GM10248 (cell line): ENCODE measurements at regions not wholly inside any gene's neighbourhood (a gene's known extent, or its start where the extent isn't known, plus 50 kb on each side); places are given as distances from the start of the nearest gene placed in this dataset.

Experiments used
- CTCF ChIA-PET: fragments of 300-600 bp; sonication (Branson Sonifier 250); formaldehyde crosslinking; extraction: SDS; loops from one replicate; lab custom pipeline; 2021; ENCODE audit warnings: antibody characterized with exemption; lab: Yijun Ruan, JAX
- POLR2A ChIA-PET: fragments of 350-650 bp; sonication (Branson Sonifier 250); formaldehyde crosslinking; extraction: SDS; loops from one replicate; lab custom pipeline; 2020; ENCODE audit warnings: antibody characterized with exemption; lab: Yijun Ruan, JAX
- DNase-seq: peaks from one replicate; pipeline ENCODE4 v3.0.0; 2012; ENCODE audit errors: extremely low spot score
- TF ChIP-seq, protein P1 (sequence below): IDR thresholded peaks from 2 replicates; pipeline ENCODE4 v1.5.1; 2012; ENCODE audit warnings: mild to moderate bottlenecking, low read depth; ENCODE audit errors: extremely low read depth, missing control alignments, control extremely low read depth

DNA sequence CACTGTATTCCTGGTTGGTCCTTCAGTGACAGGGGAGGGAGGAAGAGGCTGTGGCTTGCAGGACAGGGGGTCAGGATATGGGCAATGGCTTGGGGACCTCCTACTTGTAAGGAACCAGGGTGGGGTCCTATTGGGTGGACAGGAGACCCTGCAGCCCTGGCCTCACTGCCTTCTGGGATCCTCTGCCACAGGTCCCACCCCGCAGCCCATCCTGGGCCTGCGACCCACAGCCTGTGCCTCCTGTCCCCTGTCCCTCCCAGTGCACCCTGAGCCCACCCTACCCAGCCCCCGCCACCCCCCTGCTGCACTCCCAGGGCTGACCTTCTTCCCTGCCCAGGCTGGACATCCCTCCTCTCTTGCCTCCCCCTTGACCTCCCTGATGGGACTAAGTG lies 58.7 kb upstream of the MYL10 start:
- ChIA-PET CTCF (interaction anchor here (1.6 to 3.5 kb wide), 3 partner anchors 127 to 549 kb away, joined by 9 to 11 read pairs (median 9); no protein-coding TSS in a partner anchor), POLR2A (no interaction called here)
- DNase-seq: no peak
- TF ChIP-seq, protein P1, sequence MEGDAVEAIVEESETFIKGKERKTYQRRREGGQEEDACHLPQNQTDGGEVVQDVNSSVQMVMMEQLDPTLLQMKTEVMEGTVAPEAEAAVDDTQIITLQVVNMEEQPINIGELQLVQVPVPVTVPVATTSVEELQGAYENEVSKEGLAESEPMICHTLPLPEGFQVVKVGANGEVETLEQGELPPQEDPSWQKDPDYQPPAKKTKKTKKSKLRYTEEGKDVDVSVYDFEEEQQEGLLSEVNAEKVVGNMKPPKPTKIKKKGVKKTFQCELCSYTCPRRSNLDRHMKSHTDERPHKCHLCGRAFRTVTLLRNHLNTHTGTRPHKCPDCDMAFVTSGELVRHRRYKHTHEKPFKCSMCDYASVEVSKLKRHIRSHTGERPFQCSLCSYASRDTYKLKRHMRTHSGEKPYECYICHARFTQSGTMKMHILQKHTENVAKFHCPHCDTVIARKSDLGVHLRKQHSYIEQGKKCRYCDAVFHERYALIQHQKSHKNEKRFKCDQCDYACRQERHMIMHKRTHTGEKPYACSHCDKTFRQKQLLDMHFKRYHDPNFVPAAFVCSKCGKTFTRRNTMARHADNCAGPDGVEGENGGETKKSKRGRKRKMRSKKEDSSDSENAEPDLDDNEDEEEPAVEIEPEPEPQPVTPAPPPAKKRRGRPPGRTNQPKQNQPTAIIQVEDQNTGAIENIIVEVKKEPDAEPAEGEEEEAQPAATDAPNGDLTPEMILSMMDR: no peak

DNA sequence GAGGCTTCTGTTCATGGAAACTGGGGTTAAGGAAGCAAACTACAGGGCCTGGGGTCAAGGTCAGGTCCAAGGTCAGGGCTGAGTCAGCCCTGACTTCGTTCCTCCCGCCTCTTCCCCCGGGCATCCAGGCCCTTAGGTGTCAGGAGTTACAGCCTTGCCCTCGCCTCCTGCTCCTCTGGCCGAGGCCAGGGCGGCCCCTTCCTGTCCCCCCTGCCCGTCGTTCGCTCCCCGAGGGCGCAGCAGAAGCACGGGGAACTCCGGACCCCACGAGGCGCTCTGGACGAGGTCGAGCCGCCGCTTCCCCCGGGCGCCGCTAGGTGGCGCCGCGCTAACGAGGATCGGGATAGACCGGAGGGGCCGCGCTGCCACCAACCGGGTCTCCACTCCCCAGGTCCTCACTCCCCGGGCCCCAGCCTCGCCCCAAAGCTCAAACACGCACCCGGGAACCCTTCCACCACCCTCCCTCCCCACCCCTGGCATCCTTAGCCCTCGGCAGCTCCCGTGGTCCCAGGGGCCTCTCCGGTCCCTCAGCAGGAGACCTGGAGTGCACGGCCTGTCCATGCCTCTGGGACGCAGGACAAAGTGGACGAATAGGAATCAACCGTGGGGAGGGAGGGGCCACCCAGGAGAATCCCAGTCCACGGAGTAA lies 59.2 kb upstream of the MYL10 start:
- ChIA-PET CTCF (interaction anchor here (0.9 to 3.5 kb wide), 11 partner anchors 15 to 580 kb away, joined by 3 to 11 read pairs (median 3); no protein-coding TSS in a partner anchor), POLR2A (no interaction called here)
- peak; percentile 92 for DNase-seq
- TF ChIP-seq, protein P1: peak; percentile 91

DNA sequence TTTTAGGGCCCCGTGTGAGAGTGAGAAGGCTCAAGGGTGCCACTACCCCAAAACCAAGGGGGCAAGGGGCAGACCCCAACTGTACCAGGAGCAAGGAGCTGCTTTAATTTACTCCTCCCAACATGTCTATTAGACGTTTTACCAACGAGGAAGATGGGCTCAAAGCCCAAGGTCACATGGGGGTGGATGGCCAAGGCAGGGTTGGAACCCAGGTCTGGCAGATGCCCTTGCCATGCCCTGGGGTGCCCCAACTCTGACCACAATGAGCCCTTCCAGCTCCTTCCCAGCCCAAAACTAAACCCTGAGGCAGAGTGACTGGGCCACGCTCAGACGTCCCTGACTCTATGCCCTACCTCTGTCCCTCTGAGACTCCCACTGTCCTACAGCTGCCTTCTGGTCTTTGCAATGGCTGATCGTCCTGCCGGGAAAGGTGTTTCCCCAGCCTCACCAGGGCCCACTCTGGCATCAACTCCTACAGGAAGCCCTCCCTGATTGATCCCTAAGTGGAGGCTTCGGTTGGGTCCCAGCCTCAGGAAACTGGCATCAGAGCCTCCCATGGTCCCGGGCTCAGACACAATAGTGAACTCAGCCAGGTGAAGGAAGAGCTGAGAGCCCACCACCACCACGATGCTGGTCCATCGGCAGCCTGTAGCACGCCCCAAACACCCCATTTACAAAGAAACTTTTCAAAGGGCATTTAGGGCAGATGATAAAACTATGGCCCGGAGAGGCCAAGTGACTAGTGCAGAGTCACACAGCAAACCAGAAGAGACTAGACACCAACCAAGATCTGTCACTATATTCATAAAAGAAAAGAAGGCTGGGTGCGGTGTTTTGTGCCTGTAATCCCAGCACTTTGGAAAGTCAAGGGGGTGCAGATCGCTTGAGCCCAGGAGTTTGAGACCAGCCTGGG lies 60.2 kb upstream of the MYL10 start:
- TF ChIP-seq, protein P1: no peak
- ChIA-PET POLR2A (no interaction called here), CTCF (interaction anchor here (0.9 to 2.8 kb wide), 14 partner anchors 12 to 583 kb away, joined by 3 to 11 read pairs (median 3); no protein-coding TSS in a partner anchor)
- DNase-seq: no peak

DNA sequence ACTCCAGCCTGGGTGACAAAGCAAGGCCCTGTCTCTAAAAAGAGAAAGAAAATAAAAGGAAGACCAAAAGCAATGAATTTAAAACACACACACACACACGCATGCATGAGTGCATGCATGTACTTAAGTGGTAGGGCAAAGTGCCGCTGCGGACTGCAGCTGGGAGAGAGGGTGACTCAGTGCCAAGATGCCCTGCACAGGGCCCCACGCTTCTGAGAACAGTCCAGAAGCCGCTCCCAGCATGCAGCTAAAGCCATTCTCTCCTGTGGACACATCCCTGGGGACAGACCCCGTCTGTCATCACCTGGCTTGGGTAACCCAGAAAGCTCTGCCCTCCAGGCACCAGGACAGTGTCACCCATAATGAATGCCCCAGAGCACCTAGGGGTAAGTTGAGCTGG lies 61.0 kb upstream of the MYL10 start:
- TF ChIP-seq, protein P1: no peak
- DNase-seq: no peak
- ChIA-PET CTCF (interaction anchor here (1.1 to 2.8 kb wide), 4 partner anchors 12 to 547 kb away, joined by 3 to 11 read pairs (median 4); no protein-coding TSS in a partner anchor), POLR2A (no interaction called here)

DNA sequence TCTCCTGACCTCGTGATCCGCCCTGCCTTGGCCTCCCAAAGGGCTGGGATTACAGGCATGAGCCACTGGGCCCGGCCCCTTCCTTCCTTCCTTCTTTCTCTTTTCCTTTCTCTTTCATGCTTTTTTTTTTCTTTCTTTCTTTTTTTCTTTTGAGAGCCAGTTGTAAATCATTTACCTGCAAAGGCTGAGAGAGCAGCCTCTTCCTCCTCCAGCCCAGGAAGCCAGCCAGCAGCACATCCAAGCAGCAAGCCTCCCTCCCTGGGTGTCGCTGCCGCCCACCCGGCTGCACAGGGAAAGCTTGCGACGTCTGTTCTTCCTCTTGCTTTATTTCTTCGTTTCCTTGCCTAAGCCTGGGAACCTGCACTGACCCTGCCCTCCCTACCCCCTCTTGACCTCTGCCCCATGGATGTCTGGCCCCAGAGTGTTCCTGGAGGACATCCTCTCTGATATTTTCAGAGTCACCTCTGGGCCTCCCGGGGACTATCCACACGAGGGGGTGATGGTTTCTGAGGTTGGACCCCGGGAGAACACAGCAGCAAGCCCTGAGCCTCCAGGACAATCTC lies 62.8 kb upstream of the MYL10 start:
- peak; percentile 65 for DNase-seq
- ChIA-PET CTCF (no interaction called here), POLR2A (no interaction called here)
- TF ChIP-seq, protein P1: peak; percentile 17

DNA sequence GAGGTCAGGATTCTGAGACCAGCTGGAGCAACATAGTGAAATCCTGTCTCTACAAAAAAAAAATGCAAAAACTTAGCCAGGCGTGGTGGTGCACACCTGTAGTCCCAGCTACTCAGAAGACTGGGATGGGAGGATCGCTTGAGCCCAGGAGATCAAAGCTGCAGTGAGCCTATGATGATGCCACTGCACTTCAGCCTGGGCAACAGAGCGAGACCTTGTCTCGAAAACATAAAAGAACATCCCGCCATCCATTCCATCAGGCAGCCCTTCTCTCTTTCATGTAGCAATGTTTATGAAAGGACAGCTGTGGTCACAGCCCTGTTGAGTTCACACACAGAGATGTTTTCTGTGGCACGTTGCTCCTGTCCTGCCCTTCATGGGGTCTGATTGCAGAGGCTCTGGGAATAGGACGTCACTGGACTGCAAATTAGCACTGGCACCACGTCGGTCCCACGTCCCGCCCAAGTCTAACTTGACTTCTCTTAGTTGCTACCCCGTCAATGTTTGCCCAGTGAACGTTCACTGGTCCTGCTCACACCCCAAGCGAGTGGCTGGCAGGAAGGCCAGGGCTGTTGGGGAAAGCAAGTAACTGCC lies 64.5 kb upstream of the MYL10 start:
- DNase-seq: no peak
- POLR2A ChIA-PET: no interaction called here
- CTCF ChIA-PET: interaction anchor here (1.1 kb wide), 1 partner anchor 9 kb away, joined by 3 read pairs; no protein-coding TSS in a partner anchor

More for the DNA sequence above, 64.5 kb upstream of the MYL10 start:
- TF ChIP-seq, protein P1: no peak
